Astrocyte (in vitro differentiated cells and primary cell): ENCODE measurements at regions not wholly inside any gene's neighbourhood (a gene's known extent, or its start where the extent isn't known, plus 50 kb on each side); places are given as distances from the start of the nearest gene placed in this dataset.

Experiments used
- EZH2 ChIP-seq: IDR thresholded peaks from 2 replicates; pipeline ENCODE4 v1.6.1; 2012; ENCODE audit warnings: mild to moderate bottlenecking, low read length, inconsistent platforms; ENCODE audit not compliant: insufficient read depth
- TF ChIP-seq, protein P1 (sequence below): IDR thresholded peaks from 2 replicates; pipeline ENCODE4 v1.5.1; 2011; ENCODE audit warnings: low read depth, mild to moderate bottlenecking, inconsistent platforms, low read length, moderate library complexity; ENCODE audit not compliant: insufficient read depth

DNA sequence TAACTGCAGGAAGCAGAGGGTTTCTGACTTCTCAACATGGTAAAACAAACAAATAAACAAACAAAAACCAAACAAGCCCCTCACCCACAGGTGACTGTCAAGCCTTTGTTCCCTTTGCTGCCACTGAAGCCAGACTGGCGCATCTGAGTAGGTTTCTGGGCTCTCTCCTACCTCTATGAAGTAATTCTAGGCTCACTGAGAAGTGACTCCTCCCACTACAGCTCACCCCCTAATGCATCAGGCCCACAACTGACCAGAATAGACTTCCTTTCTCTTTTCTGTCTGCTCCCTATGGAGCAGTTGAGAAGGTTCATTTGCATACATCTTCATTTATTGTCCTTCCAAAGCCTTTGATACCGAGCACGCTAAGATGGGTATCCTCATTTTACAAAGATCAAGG lies 77.0 kb upstream of the CCL2 start:
- TF ChIP-seq, protein P1, sequence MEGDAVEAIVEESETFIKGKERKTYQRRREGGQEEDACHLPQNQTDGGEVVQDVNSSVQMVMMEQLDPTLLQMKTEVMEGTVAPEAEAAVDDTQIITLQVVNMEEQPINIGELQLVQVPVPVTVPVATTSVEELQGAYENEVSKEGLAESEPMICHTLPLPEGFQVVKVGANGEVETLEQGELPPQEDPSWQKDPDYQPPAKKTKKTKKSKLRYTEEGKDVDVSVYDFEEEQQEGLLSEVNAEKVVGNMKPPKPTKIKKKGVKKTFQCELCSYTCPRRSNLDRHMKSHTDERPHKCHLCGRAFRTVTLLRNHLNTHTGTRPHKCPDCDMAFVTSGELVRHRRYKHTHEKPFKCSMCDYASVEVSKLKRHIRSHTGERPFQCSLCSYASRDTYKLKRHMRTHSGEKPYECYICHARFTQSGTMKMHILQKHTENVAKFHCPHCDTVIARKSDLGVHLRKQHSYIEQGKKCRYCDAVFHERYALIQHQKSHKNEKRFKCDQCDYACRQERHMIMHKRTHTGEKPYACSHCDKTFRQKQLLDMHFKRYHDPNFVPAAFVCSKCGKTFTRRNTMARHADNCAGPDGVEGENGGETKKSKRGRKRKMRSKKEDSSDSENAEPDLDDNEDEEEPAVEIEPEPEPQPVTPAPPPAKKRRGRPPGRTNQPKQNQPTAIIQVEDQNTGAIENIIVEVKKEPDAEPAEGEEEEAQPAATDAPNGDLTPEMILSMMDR = no peak
- no peak for TF ChIP-seq EZH2
